C4-2B (cell line): ENCODE measurements at regions not wholly inside any gene's neighbourhood (a gene's known extent, or its start where the extent isn't known, plus 50 kb on each side); places are given as distances from the start of the nearest gene placed in this dataset.

Source experiments
- H3K27ac ChIP-seq: fragments of 450-650 bp; 2 replicates; pipeline ENCODE4 v1.5.1; 2017
- CTCF ChIP-seq: fragments of 450-650 bp; conservative IDR thresholded peaks from 2 replicates; pipeline ENCODE4 v1.5.1; 2017; ENCODE audit warnings: mild to moderate bottlenecking
- ZFX ChIP-seq: fragments of 450-650 bp; IDR thresholded peaks from 2 replicates; pipeline ENCODE4 v1.6.1; 2017

GRCh38 chr1:72362538-72362937, 80.2 kb upstream of the NEGR1 start:
- TF ChIP-seq CTCF (no peak), ZFX (no peak)
- no peak overlapping the region for H3K27ac ChIP-seq

GRCh38 chr1:72357411-72357810, 75.1 kb upstream of the NEGR1 start:
- H3K27ac ChIP-seq: no peak overlapping the region
- TF ChIP-seq ZFX: no peak
- TF ChIP-seq CTCF: no peak

DNA sequence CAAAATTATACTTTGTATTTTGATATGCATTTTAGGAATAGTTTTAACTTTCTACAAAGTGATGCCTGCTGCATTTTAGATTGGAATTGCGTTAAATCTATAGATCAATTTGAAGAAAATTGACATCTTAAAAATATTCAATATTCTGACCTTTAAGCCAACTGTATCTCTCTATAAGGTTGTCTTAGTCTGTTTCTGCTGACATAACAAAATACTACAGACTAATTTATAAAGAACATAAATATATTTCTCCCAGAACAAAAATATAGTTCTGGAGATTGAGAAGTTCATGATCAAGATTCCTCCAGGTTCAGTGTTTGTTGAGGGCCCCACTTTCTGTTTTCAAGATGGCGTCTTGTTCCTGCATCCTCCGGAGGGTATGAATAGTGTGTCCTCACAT, 73.6 kb upstream of the NEGR1 start:
- H3K27ac ChIP-seq: no peak overlapping the region
- no peak for TF ChIP-seq CTCF
- no peak for TF ChIP-seq ZFX

DNA sequence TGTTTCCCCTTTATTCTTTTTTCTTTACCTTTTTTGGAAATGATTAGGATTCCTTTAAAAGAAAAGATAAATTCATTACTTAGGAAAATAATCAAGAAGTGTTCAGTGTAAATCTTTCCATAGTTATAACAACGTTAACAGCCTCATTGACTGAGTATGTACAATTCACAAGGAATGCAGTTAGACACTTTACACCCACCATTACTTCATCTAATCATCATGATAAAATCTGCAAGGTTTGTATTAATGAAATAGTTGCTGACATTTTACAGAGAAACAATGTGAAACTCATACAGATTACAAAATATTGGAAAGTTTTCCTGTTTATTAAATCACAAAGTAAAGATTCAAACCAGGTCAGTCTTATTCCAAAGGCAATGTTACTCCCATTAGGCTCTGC, 59.3 kb upstream of the NEGR1 start:
- no peak for TF ChIP-seq ZFX
- no peak for TF ChIP-seq CTCF
- H3K27ac ChIP-seq: no peak overlapping the region

- TF ChIP-seq CTCF (no peak), ZFX (no peak)
- H3K27ac ChIP-seq: no peak overlapping the region
Measured at GRCh38 chr1:72336776-72337175, 54.4 kb upstream of the NEGR1 start.
